PC-9 (cell line): ENCODE measurements at regions not wholly inside any gene's neighbourhood (a gene's known extent, or its start where the extent isn't known, plus 50 kb on each side); places are given as distances from the start of the nearest gene placed in this dataset.

Experiments used
- CTCF ChIP-seq: fragments of 200-600 bp; sonication (generic); conservative IDR thresholded peaks from 2 replicates; pipeline ENCODE4 v1.6.1; 2017; ENCODE audit warnings: mixed run types, antibody characterized with exemption, mild to moderate bottlenecking, moderate library complexity
- EZH2 ChIP-seq: fragments of 200-600 bp; sonication (generic); IDR thresholded peaks from 2 replicates; pipeline ENCODE4 v1.8.0; 2017; ENCODE audit warnings: antibody characterized with exemption, low read depth

- no peak for TF ChIP-seq EZH2
- no peak for TF ChIP-seq CTCF
Observed at GRCh38 chr2:15775753-15776628, 164.4 kb upstream of the MYCN start.
